Caco-2 (cell line): ENCODE measurements at regions not wholly inside any gene's neighbourhood (a gene's known extent, or its start where the extent isn't known, plus 50 kb on each side); places are given as distances from the start of the nearest gene placed in this dataset.

ENCODE experiments used
- BruUV-seq: library from RNA; stranded (reverse); fragments of 400-500 nt; replicated peaks from 2 replicates; lab custom pipeline; 2021; lab: Mats Ljungman, UMichigan
- CTCF ChIA-PET: fragments of 300-600 bp; sonication (Branson Sonifier 250); formaldehyde crosslinking; loops from one replicate; lab custom pipeline; 2022; ENCODE audit warnings: antibody characterized with exemption; lab: Charles Lee
- POLR2A ChIA-PET: fragments of 300-600 bp; sonication (Branson Sonifier 250); formaldehyde crosslinking; loops from one replicate; lab custom pipeline; 2022; ENCODE audit warnings: antibody characterized with exemption; lab: Charles Lee
- DNase-seq, 2 experiments: peaks; one replicate each; pipeline versions ENCODE4 v3.0.0 to v3.0.0-alpha.2; 2020 to 2022
- H3K27me3 ChIP-seq: replicated peaks from 2 replicates; pipeline ENCODE4 v1.6.0; 2011; ENCODE audit warnings: low read length; ENCODE audit not compliant: control insufficient read depth, insufficient read depth
- H3K36me3 ChIP-seq: 2 replicates; pipeline ENCODE4 v1.5.1; 2011; ENCODE audit warnings: low read length; ENCODE audit not compliant: control insufficient read depth, insufficient read depth
- H3K4me1 ChIP-seq: fragments of 250-450 bp; sonication (Bioruptor Pico); 2 replicates; pipeline ENCODE4 v1.5.1; 2020; ENCODE audit warnings: mild to moderate bottlenecking
- H3K4me3 ChIP-seq: 2 replicates; pipeline ENCODE4 v1.5.1; 2011; ENCODE audit warnings: low read depth, mild to moderate bottlenecking, control low read depth, low read length
- H3K9me3 ChIP-seq: fragments of 250-450 bp; sonication (Bioruptor Pico); 2 replicates; pipeline ENCODE4 v1.5.1; 2020; ENCODE audit warnings: mild to moderate bottlenecking, moderate library complexity
- H3K27ac Mint-ChIP-seq: one replicate; pipeline ENCODE4 v1.8.0; 2022; ENCODE audit warnings: mixed read lengths; ENCODE audit not compliant: unreplicated experiment
- H3K27me3 Mint-ChIP-seq: one replicate; pipeline ENCODE4 v1.8.0; 2022; ENCODE audit warnings: mixed read lengths; ENCODE audit not compliant: insufficient read depth, unreplicated experiment
- H3K36me3 Mint-ChIP-seq: one replicate; pipeline ENCODE4 v1.8.0; 2022; ENCODE audit warnings: mild to moderate bottlenecking, mixed read lengths; ENCODE audit not compliant: insufficient read depth, unreplicated experiment
- H3K4me1 Mint-ChIP-seq: one replicate; pipeline ENCODE4 v1.8.0; 2022; ENCODE audit warnings: low read depth, mixed read lengths; ENCODE audit not compliant: unreplicated experiment
- H3K4me3 Mint-ChIP-seq: one replicate; pipeline ENCODE4 v1.8.0; 2022; ENCODE audit warnings: mild to moderate bottlenecking, moderate library complexity, mixed read lengths; ENCODE audit not compliant: unreplicated experiment
- H3K9me3 Mint-ChIP-seq: one replicate; pipeline ENCODE4 v1.8.0; 2022; ENCODE audit warnings: mixed read lengths; ENCODE audit not compliant: unreplicated experiment
- CTCF ChIP-seq, 2 experiments: fragments of 200-600 bp in 1 of 2; IDR thresholded peaks; 1 replicate in 1 of 2; 2 replicates in 1 of 2; pipeline versions ENCODE4 v1.5.1 to v1.8.0; 2011 to 2022; ENCODE audit warnings: antibody characterized with exemption in 1 of 2, control low read depth in 1 of 2, inconsistent platforms in 1 of 2, low read depth in 1 of 2, low read length in 1 of 2, mild to moderate bottlenecking in 1 of 2, moderate library complexity in 1 of 2; ENCODE audit not compliant: insufficient read depth in 1 of 2, severe bottlenecking in 1 of 2, unreplicated experiment in 1 of 2
- intact Hi-C: fragments of 100-400 bp; cut with micrococcal nuclease; formaldehyde crosslinking; loops from one replicate; pipeline ENCODE4 v1.10.0; 2022; ENCODE audit not compliant: unreplicated experiment

- BruUV-seq = no TSS peak
- Mint-ChIP-seq H3K36me3 (no peaks in the 10 kb centered on the region), H3K27me3 (peaks cover 2% of the 10 kb centered on the region), H3K4me1 (no peaks in the 10 kb centered on the region), H3K4me3 (no peak overlapping the region), H3K9me3 (no peaks in the 10 kb centered on the region), H3K27ac (no peak overlapping the region)
- no peak for TF ChIP-seq CTCF (IDR thresholded peaks at IDR 0.05; ENCODE audit: insufficient read depth in 1 of 2, low read depth in 1 of 2, low read length in 1 of 2, severe bottlenecking in 1 of 2, unreplicated experiment in 1 of 2)
- no peaks in the 10 kb centered on the region for H3K9me3 ChIP-seq
- no peaks in the 10 kb centered on the region for H3K27me3 ChIP-seq
- DNase-seq = no peak
- intact Hi-C loops = no loop called here
- H3K4me3 ChIP-seq = no peak overlapping the region
- no peaks in the 10 kb centered on the region for H3K36me3 ChIP-seq
- no peaks in the 10 kb centered on the region for H3K4me1 ChIP-seq
- CTCF ChIA-PET = no interaction called here
- POLR2A ChIA-PET = no interaction called here
These were observed 397.6 kb upstream of the LRATD1 start for GRCh38 chr2:14234911-14235310.

GRCh38 chr2:14235667-14236066, 396.9 kb upstream of the LRATD1 start:
- Histone ChIP-seq H3K36me3 (no peaks in the 10 kb centered on the region), H3K9me3 (no peaks in the 10 kb centered on the region), H3K4me1 (no peaks in the 10 kb centered on the region), H3K4me3 (no peak overlapping the region), H3K27me3 (no peaks in the 10 kb centered on the region)
- H3K4me1 Mint-ChIP-seq = no peaks in the 10 kb centered on the region
- H3K4me3 Mint-ChIP-seq = no peak overlapping the region
- peaks cover 2% of the 10 kb centered on the region for H3K27me3 Mint-ChIP-seq
- ChIA-PET CTCF (no interaction called here), POLR2A (no interaction called here)
- intact Hi-C loops = no loop called here
- TF ChIP-seq CTCF (IDR thresholded peaks at IDR 0.05; ENCODE audit: insufficient read depth in 1 of 2, low read depth in 1 of 2, low read length in 1 of 2, severe bottlenecking in 1 of 2, unreplicated experiment in 1 of 2) = no peak
- BruUV-seq = no TSS peak
- no peak overlapping the region for H3K27ac Mint-ChIP-seq
- DNase-seq = no peak
- H3K36me3 Mint-ChIP-seq = no peaks in the 10 kb centered on the region
- no peaks in the 10 kb centered on the region for H3K9me3 Mint-ChIP-seq

- ChIA-PET CTCF (no interaction called here), POLR2A (no interaction called here)
- H3K9me3 ChIP-seq = no peaks in the 10 kb centered on the region
- Mint-ChIP-seq H3K4me1 (no peaks in the 10 kb centered on the region), H3K27me3 (peaks cover 2% of the 10 kb centered on the region), H3K4me3 (no peak overlapping the region), H3K27ac (no peak overlapping the region), H3K9me3 (no peaks in the 10 kb centered on the region), H3K36me3 (no peaks in the 10 kb centered on the region)
- no peak for TF ChIP-seq CTCF (IDR thresholded peaks at IDR 0.05; ENCODE audit: insufficient read depth in 1 of 2, low read depth in 1 of 2, low read length in 1 of 2, severe bottlenecking in 1 of 2, unreplicated experiment in 1 of 2)
- no peak for DNase-seq
- H3K36me3 ChIP-seq = no peaks in the 10 kb centered on the region
- no TSS peak for BruUV-seq
- H3K27me3 ChIP-seq = no peaks in the 10 kb centered on the region
- intact Hi-C loops = no loop called here
- H3K4me1 ChIP-seq = no peaks in the 10 kb centered on the region
- no peak overlapping the region for H3K4me3 ChIP-seq
These were observed 394.6 kb upstream of the LRATD1 start for GRCh38 chr2:14237902-14238301.
